Neural progenitor cell (in vitro differentiated cells): ENCODE measurements at regions not wholly inside any gene's neighbourhood (a gene's known extent, or its start where the extent isn't known, plus 50 kb on each side); places are given as distances from the start of the nearest gene placed in this dataset.

Experiments
- DNase-seq: peaks from one replicate; pipeline ENCODE4 v3.0.0-alpha.2; 2016; ENCODE audit warnings: low spot score
- H2AFZ ChIP-seq: fragments of 200-600 bp; sonication (generic); replicated peaks from 2 replicates; pipeline ENCODE4 v1.6.1; 2016; ENCODE audit warnings: antibody characterized with exemption
- H3F3A ChIP-seq: fragments of 200-600 bp; sonication (generic); 2 replicates; pipeline ENCODE4 v1.6.1; 2016; ENCODE audit warnings: antibody characterized with exemption, low read depth
- H3K27ac ChIP-seq: fragments of 200-600 bp; sonication (generic); 2 replicates; pipeline ENCODE4 v1.5.1; 2016; ENCODE audit warnings: mild to moderate bottlenecking
- H3K27me3 ChIP-seq: fragments of 200-600 bp; sonication (generic); 2 replicates; pipeline ENCODE4 v1.6.1; 2016; ENCODE audit warnings: mild to moderate bottlenecking, moderate library complexity
- H3K36me3 ChIP-seq: fragments of 200-600 bp; sonication (generic); 2 replicates; pipeline ENCODE4 v1.5.1; 2016
- H3K4me1 ChIP-seq: fragments of 200-600 bp; sonication (generic); 2 replicates; pipeline ENCODE4 v1.6.1; 2016; ENCODE audit warnings: mixed run types
- H3K4me2 ChIP-seq: fragments of 200-600 bp; sonication (generic); 2 replicates; pipeline ENCODE4 v1.6.1; 2016
- H3K4me3 ChIP-seq: fragments of 200-600 bp; sonication (generic); 2 replicates; pipeline ENCODE4 v1.5.1; 2016
- H3K79me2 ChIP-seq: fragments of 200-600 bp; sonication (generic); 2 replicates; pipeline ENCODE4 v1.6.1; 2016; ENCODE audit warnings: low read depth
- H3K9ac ChIP-seq: fragments of 200-600 bp; sonication (generic); 2 replicates; pipeline ENCODE4 v1.6.1; 2016
- H3K9me3 ChIP-seq: fragments of 200-600 bp; sonication (generic); 2 replicates; pipeline ENCODE4 v1.5.1; 2016; ENCODE audit warnings: low read depth
- H4K20me1 ChIP-seq: fragments of 200-600 bp; sonication (generic); 2 replicates; pipeline ENCODE4 v1.6.1; 2016; ENCODE audit warnings: low read depth
- H3K27ac Mint-ChIP-seq: 3 replicates; pipeline ENCODE4 v1.8.0; 2021; ENCODE audit warnings: mixed read lengths
- H3K27me3 Mint-ChIP-seq: 2 replicates; pipeline ENCODE4 v1.8.0; 2022; ENCODE audit warnings: low read depth, mild to moderate bottlenecking, inconsistent platforms, moderate library complexity, mixed read lengths; ENCODE audit not compliant: insufficient read depth
- H3K36me3 Mint-ChIP-seq: 3 replicates; pipeline ENCODE4 v1.8.0; 2021; ENCODE audit warnings: mixed read lengths
- H3K4me1 Mint-ChIP-seq: 3 replicates; pipeline ENCODE4 v1.8.0; 2021; ENCODE audit warnings: mixed read lengths
- H3K4me3 Mint-ChIP-seq: 3 replicates; pipeline ENCODE4 v1.8.0; 2021; ENCODE audit warnings: mild to moderate bottlenecking, moderate library complexity, mixed read lengths
- H3K9me3 Mint-ChIP-seq: 3 replicates; pipeline ENCODE4 v1.8.0; 2020; ENCODE audit warnings: mixed read lengths
- EZH2 ChIP-seq: fragments of 200-600 bp; sonication (generic); IDR thresholded peaks from 2 replicates; pipeline ENCODE4 v1.6.1; 2017; ENCODE audit warnings: antibody characterized with exemption, mild to moderate bottlenecking, moderate library complexity
- EZH2phosphoT487 ChIP-seq: fragments of 200-600 bp; sonication (generic); IDR thresholded peaks from 2 replicates; pipeline ENCODE4 v1.6.1; 2017; ENCODE audit warnings: antibody characterized with exemption
- TF ChIP-seq, protein P1 (sequence below): fragments of 200-600 bp; sonication (generic); IDR thresholded peaks from 2 replicates; pipeline ENCODE4 v1.5.1; 2017; ENCODE audit warnings: antibody characterized with exemption, mild to moderate bottlenecking

DNA sequence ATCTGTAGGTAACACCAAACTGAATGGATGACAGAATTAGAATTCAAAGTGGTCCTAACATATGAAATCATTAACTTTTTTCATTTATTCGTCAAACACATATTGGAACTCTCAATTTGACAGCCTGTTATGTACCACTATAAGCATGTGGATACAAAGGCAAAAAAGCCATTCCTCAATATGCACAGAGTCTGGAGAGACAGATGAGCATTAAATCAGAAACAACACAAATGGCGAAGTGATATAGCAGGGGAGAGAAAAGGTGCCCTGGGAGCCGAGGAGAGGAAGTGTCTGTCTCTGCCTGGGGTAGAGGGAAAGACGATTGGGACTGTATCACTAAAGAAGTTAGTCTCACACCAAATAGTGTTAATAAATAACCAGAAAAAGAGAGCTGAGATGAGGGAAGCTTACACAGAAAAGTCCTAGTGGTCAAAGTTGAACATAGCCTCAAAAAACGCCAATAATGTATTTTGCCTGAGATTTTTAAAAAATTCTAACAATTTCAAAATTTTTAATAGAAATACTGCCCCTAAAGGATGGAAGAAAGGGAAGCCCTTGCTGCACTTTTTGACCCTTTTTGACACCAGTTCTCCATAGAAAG lies 417.5 kb downstream of the TUSC7 start:
- H3K27me3 Mint-ChIP-seq = no peaks in the 10 kb centered on the region
- DNase-seq = no peak
- no peaks in the 10 kb centered on the region for H3K9me3 Mint-ChIP-seq
- Histone ChIP-seq H4K20me1 (no peaks in the 10 kb centered on the region), H3K4me2 (no peak overlapping the region), H3K36me3 (no peaks in the 10 kb centered on the region), H3K9ac (no peak overlapping the region), H3K27me3 (no peaks in the 10 kb centered on the region), H3K9me3 (no peaks in the 10 kb centered on the region), H3F3A (no peaks in the 10 kb centered on the region), H3K4me3 (no peak overlapping the region), H3K4me1 (peaks cover 8% of the 10 kb centered on the region), H3K79me2 (no peaks in the 10 kb centered on the region), H2AFZ (peak overlapping the region; percentile 21), H3K27ac (no peak overlapping the region)
- H3K4me1 Mint-ChIP-seq = peaks cover 17% of the 10 kb centered on the region
- H3K36me3 Mint-ChIP-seq = no peaks in the 10 kb centered on the region
- TF ChIP-seq, protein P1, sequence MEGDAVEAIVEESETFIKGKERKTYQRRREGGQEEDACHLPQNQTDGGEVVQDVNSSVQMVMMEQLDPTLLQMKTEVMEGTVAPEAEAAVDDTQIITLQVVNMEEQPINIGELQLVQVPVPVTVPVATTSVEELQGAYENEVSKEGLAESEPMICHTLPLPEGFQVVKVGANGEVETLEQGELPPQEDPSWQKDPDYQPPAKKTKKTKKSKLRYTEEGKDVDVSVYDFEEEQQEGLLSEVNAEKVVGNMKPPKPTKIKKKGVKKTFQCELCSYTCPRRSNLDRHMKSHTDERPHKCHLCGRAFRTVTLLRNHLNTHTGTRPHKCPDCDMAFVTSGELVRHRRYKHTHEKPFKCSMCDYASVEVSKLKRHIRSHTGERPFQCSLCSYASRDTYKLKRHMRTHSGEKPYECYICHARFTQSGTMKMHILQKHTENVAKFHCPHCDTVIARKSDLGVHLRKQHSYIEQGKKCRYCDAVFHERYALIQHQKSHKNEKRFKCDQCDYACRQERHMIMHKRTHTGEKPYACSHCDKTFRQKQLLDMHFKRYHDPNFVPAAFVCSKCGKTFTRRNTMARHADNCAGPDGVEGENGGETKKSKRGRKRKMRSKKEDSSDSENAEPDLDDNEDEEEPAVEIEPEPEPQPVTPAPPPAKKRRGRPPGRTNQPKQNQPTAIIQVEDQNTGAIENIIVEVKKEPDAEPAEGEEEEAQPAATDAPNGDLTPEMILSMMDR = peak; percentile 27
- no peak for TF ChIP-seq EZH2phosphoT487
- H3K4me3 Mint-ChIP-seq = no peak overlapping the region
- no peak overlapping the region for H3K27ac Mint-ChIP-seq

DNA sequence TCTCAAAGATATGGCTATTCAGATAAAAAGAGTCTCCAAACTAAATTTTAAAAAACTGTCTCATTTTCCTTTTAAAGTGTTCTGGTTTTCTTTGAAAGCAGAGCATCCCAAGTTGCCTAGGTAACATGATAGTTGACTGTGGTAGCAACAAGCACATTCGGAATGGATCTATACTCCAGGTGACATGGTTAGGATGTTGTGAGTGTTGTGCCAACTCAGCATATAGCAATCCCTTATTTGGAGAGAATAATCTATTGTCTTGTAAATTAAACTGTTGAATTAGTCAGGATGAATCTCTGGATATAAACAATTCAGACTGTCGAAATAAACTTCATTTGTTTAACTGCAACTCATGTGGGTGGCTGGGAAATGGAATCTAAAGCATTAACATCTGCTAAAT lies 418.6 kb downstream of the TUSC7 start:
- no peaks in the 10 kb centered on the region for H3K27me3 ChIP-seq
- H3K4me3 ChIP-seq = no peak overlapping the region
- Mint-ChIP-seq H3K36me3 (no peaks in the 10 kb centered on the region), H3K9me3 (no peaks in the 10 kb centered on the region), H3K27me3 (no peaks in the 10 kb centered on the region), H3K4me1 (peaks cover 15% of the 10 kb centered on the region), H3K4me3 (no peak overlapping the region), H3K27ac (no peak overlapping the region)
- TF ChIP-seq EZH2 = no peak
- TF ChIP-seq, protein P1 = no peak
- no peak for TF ChIP-seq EZH2phosphoT487
- H3K79me2 ChIP-seq = no peaks in the 10 kb centered on the region
- no peaks in the 10 kb centered on the region for H3F3A ChIP-seq
- no peak overlapping the region for H3K27ac ChIP-seq
- no peaks in the 10 kb centered on the region for H3K9me3 ChIP-seq
- H3K36me3 ChIP-seq = no peaks in the 10 kb centered on the region
- DNase-seq = no peak
- H3K4me1 ChIP-seq = peaks cover 8% of the 10 kb centered on the region
- no peak overlapping the region for H2AFZ ChIP-seq
- H3K4me2 ChIP-seq = no peak overlapping the region
- no peaks in the 10 kb centered on the region for H4K20me1 ChIP-seq
- no peak overlapping the region for H3K9ac ChIP-seq

GRCh38 chr3:117128872-117129271 lies 419.3 kb downstream of the TUSC7 start:
- Mint-ChIP-seq H3K9me3 (no peaks in the 10 kb centered on the region), H3K4me3 (no peak overlapping the region), H3K27ac (no peak overlapping the region), H3K27me3 (no peaks in the 10 kb centered on the region), H3K36me3 (no peaks in the 10 kb centered on the region), H3K4me1 (peaks cover 9% of the 10 kb centered on the region)
- Histone ChIP-seq H3K36me3 (no peaks in the 10 kb centered on the region), H3K27ac (no peak overlapping the region), H2AFZ (no peak overlapping the region), H3K4me2 (no peak overlapping the region), H3K79me2 (no peaks in the 10 kb centered on the region), H3K27me3 (no peaks in the 10 kb centered on the region), H3K9me3 (no peaks in the 10 kb centered on the region), H3K9ac (no peak overlapping the region), H3K4me3 (no peak overlapping the region), H3K4me1 (peaks cover 1% of the 10 kb centered on the region), H3F3A (no peaks in the 10 kb centered on the region), H4K20me1 (no peaks in the 10 kb centered on the region)
- TF ChIP-seq EZH2 (no peak), EZH2phosphoT487 (no peak)
- TF ChIP-seq, protein P1 = no peak
- no peak for DNase-seq
